ENCODE measurements at regions not wholly inside any gene's neighbourhood (a gene's known extent, or its start where the extent isn't known, plus 50 kb on each side); places are given as distances from the start of the nearest gene placed in this dataset.
"Not testable (repeated sequence)": the region's sequence is repeated elsewhere in the genome, so short reads cannot be mapped to it uniquely, and the experiment has no call there.

GRCh38 chr18:47373465-47373864, 122.0 kb upstream of the SKOR2 start:
- H3K27ac ChIP-seq = no peak overlapping the region
- TF ChIP-seq CTCF (IDR thresholded peaks at IDR 0.05) (no peak), ZFX (IDR thresholded peaks at IDR 0.05; ENCODE audit: borderline replicate concordance) (no peak)

DNA sequence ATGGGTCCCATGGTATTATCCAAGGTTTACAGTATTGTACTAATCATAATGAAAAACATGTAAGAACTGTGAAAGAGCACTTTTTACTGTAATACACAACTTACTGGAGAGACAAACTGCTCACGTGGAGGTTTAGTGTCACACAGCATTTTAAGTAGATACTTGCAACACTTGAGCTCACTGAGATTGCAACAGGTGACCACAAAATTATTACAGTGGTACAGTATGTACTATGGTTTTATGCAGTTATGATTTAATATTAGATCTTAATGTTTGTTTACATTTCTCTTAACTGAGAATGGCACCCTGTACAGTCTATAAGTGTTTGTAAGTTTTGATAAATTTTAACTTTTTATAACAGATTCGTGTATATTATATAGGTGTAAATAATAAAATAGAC, 118.6 kb upstream of the SKOR2 start:
- TF ChIP-seq ZFX (IDR thresholded peaks at IDR 0.05; ENCODE audit: borderline replicate concordance) (no peak), CTCF (IDR thresholded peaks at IDR 0.05) (no peak)
- no peak overlapping the region for H3K27ac ChIP-seq

DNA sequence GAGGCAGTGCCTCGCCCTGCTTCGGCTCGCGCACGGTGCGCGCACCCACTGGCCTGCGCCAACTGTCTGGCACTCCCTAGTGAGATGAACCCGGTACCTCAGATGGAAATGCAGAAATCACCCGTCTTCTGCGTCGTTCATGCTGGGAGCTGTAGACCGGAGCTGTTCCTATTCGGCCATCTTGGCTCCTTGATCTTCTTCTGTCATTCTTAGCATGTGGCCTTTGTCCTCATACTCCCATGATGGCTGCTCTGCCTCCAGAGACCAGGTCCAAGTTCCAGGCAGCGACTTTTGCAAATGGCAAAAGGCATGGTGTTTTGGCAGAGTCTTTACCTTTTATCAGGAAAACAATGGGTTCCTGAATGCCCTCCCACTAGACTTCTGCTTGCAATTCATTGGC, 102.6 kb upstream of the SKOR2 start:
- not testable (repeated sequence) for H3K27ac ChIP-seq

DNA sequence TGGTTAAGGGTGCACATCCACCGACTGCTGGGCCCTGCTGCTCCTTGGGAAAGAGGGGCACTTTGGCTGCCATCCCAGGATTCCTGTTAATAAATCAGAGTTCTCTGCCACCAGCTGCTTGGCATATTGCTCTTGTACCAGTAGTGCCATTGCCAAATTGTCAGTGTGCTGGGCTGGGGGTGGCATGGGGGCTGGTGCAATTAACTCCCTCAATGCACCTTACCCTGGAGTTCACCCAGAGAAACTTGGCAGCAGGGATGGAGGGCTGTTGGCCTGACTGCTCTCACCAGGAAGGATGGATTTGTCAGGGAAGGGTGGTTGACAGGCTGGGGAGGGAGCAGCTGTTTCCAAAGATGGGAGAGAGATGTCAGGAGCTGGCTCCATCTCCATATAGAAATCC, 94.6 kb upstream of the SKOR2 start:
- no peak overlapping the region for H3K27ac ChIP-seq
- no peak for TF ChIP-seq CTCF (IDR thresholded peaks at IDR 0.05)
- no peak for TF ChIP-seq ZFX (IDR thresholded peaks at IDR 0.05; ENCODE audit: borderline replicate concordance)

GRCh38 chr18:47345291-47345690, 93.8 kb upstream of the SKOR2 start:
- TF ChIP-seq ZFX (IDR thresholded peaks at IDR 0.05; ENCODE audit: borderline replicate concordance) (no peak), CTCF (IDR thresholded peaks at IDR 0.05) (no peak)
- H3K27ac ChIP-seq = no peak overlapping the region

- TF ChIP-seq CTCF (IDR thresholded peaks at IDR 0.05) = no peak
- no peak for TF ChIP-seq ZFX (IDR thresholded peaks at IDR 0.05; ENCODE audit: borderline replicate concordance)
- no peak overlapping the region for H3K27ac ChIP-seq
Measured at GRCh38 chr18:47343291-47343690, 91.8 kb upstream of the SKOR2 start.

DNA sequence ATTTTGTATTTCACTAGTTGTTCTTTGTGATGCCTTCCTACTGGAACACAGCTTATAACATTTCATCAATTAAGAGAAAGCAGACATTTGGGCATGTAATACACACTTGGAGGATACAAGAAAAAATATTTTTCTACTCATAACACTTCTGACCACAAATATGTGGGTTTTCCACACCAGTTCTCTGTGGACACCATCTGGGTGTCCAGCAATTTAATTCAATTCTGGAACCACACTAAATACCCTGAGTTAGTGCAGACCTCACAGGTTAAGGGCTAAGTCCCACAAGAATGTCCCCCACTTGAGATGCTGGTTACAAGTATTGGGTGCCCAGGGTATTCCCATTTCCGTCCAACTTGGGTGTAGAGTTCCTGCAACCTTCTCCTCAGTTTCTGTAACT, 91.1 kb upstream of the SKOR2 start:
- H3K27ac ChIP-seq = no peak overlapping the region
- TF ChIP-seq ZFX (IDR thresholded peaks at IDR 0.05; ENCODE audit: borderline replicate concordance) (no peak), CTCF (IDR thresholded peaks at IDR 0.05) (no peak)

DNA sequence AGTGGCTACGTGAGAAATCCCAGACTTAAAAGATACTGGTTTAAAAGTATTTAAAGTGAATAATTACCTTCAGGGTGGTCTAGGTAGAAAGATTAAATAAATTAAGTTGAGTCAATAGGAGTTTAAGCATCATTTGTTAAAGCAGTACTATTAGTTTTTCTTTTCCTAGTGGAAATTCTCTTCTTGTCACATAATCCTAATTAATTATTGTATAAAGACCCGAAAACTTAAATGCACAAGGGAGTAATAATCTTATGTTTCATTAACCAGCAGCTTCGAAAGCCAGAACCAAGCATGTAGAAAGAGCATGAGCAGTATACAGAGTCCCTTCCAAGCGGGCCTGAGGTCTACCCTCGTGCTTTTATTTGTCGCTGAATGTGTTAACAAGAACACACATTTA, 90.2 kb upstream of the SKOR2 start:
- no peak for TF ChIP-seq ZFX (IDR thresholded peaks at IDR 0.05; ENCODE audit: borderline replicate concordance)
- TF ChIP-seq CTCF (IDR thresholded peaks at IDR 0.05) = no peak
- H3K27ac ChIP-seq = no peak overlapping the region
